ENCODE measurements at regions not wholly inside any gene's neighbourhood (a gene's known extent, or its start where the extent isn't known, plus 50 kb on each side); places are given as distances from the start of the nearest gene placed in this dataset.
"Not testable (repeated sequence)": the region's sequence is repeated elsewhere in the genome, so short reads cannot be mapped to it uniquely, and the experiment has no call there.

- WGBS, 3 donors, result 93 to 97% (median 96%) methylated on average over 5 of the region's 5 CpGs
- Histone ChIP-seq H3K4me3 (ENCODE audit: low read depth in 1 of 3, low read length in 3 of 3) (no peak overlapping the region), H3K27ac (ENCODE audit: low read depth in 1 of 3, low read length in 2 of 3) (no peak overlapping the region), H3K36me3 (ENCODE audit: control insufficient read depth in 3 of 3, insufficient read depth in 2 of 3, low read depth in 1 of 3, low read length in 3 of 3) (no peaks in the 10 kb centered on the region), H3K4me1 (ENCODE audit: control insufficient read depth in 3 of 3, insufficient read depth in 2 of 3, low read depth in 1 of 3, low read length in 2 of 3) (peaks cover 0 to 6% (median 0%) of the 10 kb centered on the region in 3 donors), H3K27me3 (ENCODE audit: control insufficient read depth in 3 of 3, insufficient read depth in 3 of 3, low read length in 3 of 3) (no peaks in the 10 kb centered on the region), H3K9me3 (ENCODE audit: control insufficient read depth in 2 of 2, insufficient read depth in 1 of 2, low read depth in 1 of 2, low read length in 1 of 2) (no peaks in the 10 kb centered on the region)
- FAIRE-seq (no peak), DNase-seq (no peak)
These were observed 121.6 kb downstream of the ZNF281 start for GRCh38 chr1:200288226-200288625.

GRCh38 chr1:200284236-200284635 is 125.6 kb downstream of the ZNF281 start:
- not testable (repeated sequence) for FAIRE-seq; H3K27ac ChIP-seq (ENCODE audit: low read depth in 1 of 3, low read length in 2 of 3); H3K27me3 ChIP-seq (ENCODE audit: control insufficient read depth in 3 of 3, insufficient read depth in 3 of 3, low read length in 3 of 3); H3K9me3 ChIP-seq (ENCODE audit: control insufficient read depth in 2 of 2, insufficient read depth in 1 of 2, low read depth in 1 of 2, low read length in 1 of 2); H3K36me3 ChIP-seq (ENCODE audit: control insufficient read depth in 3 of 3, insufficient read depth in 2 of 3, low read depth in 1 of 3, low read length in 3 of 3); H3K4me1 ChIP-seq (ENCODE audit: control insufficient read depth in 3 of 3, insufficient read depth in 2 of 3, low read depth in 1 of 3, low read length in 2 of 3); DNase-seq; H3K4me3 ChIP-seq (ENCODE audit: low read depth in 1 of 3, low read length in 3 of 3)
- 95 to 96% (median 96%) methylated on average over 5 of the region's 5 CpGs for WGBS, 3 donors

DNA sequence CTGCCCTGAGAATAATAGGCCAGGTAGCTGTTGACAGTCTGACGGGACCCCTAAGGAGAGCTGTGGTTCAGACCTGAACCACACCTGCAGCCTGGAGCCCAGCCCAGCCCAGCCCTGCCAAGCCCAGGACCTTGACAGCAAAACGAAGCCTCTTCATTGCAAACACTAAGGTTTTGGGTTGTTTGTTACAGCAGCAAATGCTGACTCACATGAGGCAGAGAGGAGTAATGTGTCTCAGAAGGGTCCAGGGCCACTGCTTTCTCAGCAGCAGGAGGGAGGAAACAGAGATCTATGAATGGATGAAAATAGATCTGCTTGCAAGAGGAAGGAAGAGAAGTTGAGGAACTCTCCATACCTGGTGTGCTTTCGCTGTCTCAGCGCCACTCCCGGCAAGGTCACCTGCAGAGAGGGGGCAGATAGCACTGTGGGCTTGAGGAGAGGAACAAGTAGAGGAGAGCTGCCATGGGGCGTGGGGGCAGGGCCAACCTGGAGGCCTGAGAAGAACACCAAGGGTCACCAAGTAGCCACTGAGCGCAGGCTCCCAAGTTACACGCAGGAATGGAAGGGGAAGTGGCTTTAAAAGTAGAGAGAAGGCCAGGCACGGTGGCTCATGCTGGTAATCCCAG is 127.2 kb downstream of the ZNF281 start:
- no peaks in the 10 kb centered on the region for H3K9me3 ChIP-seq (ENCODE audit: control insufficient read depth in 2 of 2, insufficient read depth in 1 of 2, low read depth in 1 of 2, low read length in 1 of 2)
- WGBS, 3 donors, result 82 to 84% (median 84%) methylated on average over 9 of the region's 9 CpGs
- FAIRE-seq (no peak), DNase-seq (no peak)
- H3K27me3 ChIP-seq (ENCODE audit: control insufficient read depth in 3 of 3, insufficient read depth in 3 of 3, low read length in 3 of 3), result no peaks in the 10 kb centered on the region
- H3K27ac ChIP-seq (ENCODE audit: low read depth in 1 of 3, low read length in 2 of 3), result no peak overlapping the region
- H3K36me3 ChIP-seq (ENCODE audit: control insufficient read depth in 3 of 3, insufficient read depth in 2 of 3, low read depth in 1 of 3, low read length in 3 of 3), result no peaks in the 10 kb centered on the region
- H3K4me1 ChIP-seq (ENCODE audit: control insufficient read depth in 3 of 3, insufficient read depth in 2 of 3, low read depth in 1 of 3, low read length in 2 of 3), result no peaks in the 10 kb centered on the region
- H3K4me3 ChIP-seq (ENCODE audit: low read depth in 1 of 3, low read length in 3 of 3), result no peak overlapping the region

DNA sequence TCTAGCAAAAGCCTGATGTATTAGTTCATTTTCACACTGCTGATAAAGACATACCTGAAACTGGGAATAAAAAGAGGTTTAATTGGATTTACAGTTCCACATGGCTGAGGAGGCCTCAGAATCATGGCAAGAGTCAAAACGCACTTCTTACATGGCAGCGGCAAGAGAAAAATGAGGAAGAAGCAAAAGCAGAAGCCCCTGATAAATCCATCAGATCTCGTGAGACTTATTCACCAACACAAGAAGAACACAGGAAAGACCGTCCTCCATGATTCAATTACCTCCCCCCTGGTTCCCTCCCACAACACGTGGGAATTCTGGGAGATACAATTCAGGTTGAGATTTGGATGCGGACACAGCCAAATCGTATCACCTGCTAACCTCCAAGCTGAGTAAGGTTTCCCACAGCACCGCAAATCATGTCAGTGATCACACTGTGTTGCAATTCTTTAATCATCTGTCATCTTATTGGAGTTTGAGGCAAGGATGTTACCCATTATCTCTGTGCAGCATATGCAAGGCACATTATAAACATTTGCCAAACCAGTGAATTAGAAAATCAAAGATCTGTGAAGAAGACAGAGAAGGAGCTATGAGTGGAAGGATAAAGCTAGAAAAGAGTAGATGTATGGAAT is 128.5 kb downstream of the ZNF281 start:
- FAIRE-seq (no peak), DNase-seq (no peak)
- Histone ChIP-seq H3K27ac (ENCODE audit: low read depth in 1 of 3, low read length in 2 of 3) (no peak overlapping the region), H3K4me1 (ENCODE audit: control insufficient read depth in 3 of 3, insufficient read depth in 2 of 3, low read depth in 1 of 3, low read length in 2 of 3) (peaks cover 0 to 5% (median 0%) of the 10 kb centered on the region in 3 donors), H3K27me3 (ENCODE audit: control insufficient read depth in 3 of 3, insufficient read depth in 3 of 3, low read length in 3 of 3) (no peaks in the 10 kb centered on the region), H3K4me3 (ENCODE audit: low read depth in 1 of 3, low read length in 3 of 3) (no peak overlapping the region), H3K9me3 (ENCODE audit: control insufficient read depth in 2 of 2, insufficient read depth in 1 of 2, low read depth in 1 of 2, low read length in 1 of 2) (no peaks in the 10 kb centered on the region), H3K36me3 (ENCODE audit: control insufficient read depth in 3 of 3, insufficient read depth in 2 of 3, low read depth in 1 of 3, low read length in 3 of 3) (no peaks in the 10 kb centered on the region)
- WGBS, 3 donors, result 86 to 95% (median 91%) methylated on average over 8 of the region's 8 CpGs

DNA sequence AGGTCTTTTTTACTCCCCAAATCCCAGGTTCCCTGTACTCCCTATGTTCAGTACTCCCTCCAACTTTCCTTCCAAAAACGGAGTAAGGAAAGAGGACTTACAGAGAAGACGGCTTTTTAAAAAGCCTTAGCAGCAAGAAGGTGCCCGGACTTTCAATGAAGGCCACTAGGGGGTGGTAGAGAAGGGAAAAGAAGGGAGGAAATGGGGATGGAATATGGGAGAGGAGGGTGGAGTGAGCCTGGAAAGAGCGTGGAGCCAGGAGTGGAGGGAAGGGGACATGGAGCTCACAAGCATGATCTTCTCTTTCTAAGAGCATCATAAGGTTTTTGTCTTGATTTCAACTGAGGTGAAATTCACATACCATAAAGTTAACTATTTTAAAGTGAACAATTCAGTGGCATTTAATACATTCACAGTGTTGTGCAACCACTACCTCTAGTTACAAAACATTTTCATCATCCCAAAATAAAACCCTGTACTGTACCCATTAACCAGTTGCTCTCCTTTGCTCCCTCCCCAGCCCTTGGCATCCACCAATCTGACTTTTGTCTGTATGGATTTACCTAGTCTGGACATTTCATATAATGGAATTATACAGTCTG is 129.9 kb downstream of the ZNF281 start:
- Histone ChIP-seq H3K27me3 (ENCODE audit: control insufficient read depth in 3 of 3, insufficient read depth in 3 of 3, low read length in 3 of 3) (no peaks in the 10 kb centered on the region), H3K4me3 (ENCODE audit: low read depth in 1 of 3, low read length in 3 of 3) (no peak overlapping the region), H3K9me3 (ENCODE audit: control insufficient read depth in 2 of 2, insufficient read depth in 1 of 2, low read depth in 1 of 2, low read length in 1 of 2) (no peaks in the 10 kb centered on the region), H3K27ac (ENCODE audit: low read depth in 1 of 3, low read length in 2 of 3) (no peak overlapping the region), H3K4me1 (ENCODE audit: control insufficient read depth in 3 of 3, insufficient read depth in 2 of 3, low read depth in 1 of 3, low read length in 2 of 3) (peaks cover 0 to 15% (median 3%) of the 10 kb centered on the region in 3 donors), H3K36me3 (ENCODE audit: control insufficient read depth in 3 of 3, insufficient read depth in 2 of 3, low read depth in 1 of 3, low read length in 3 of 3) (no peaks in the 10 kb centered on the region)
- peak; percentile 65 to 81 for DNase-seq
- 28 to 36% (median 32%) methylated on average over 4 of the region's 4 CpGs for WGBS, 3 donors
- FAIRE-seq, result no peak

- H3K4me1 ChIP-seq (ENCODE audit: control insufficient read depth in 3 of 3, insufficient read depth in 2 of 3, low read depth in 1 of 3, low read length in 2 of 3), result peaks cover 0 to 35% (median 8%) of the 10 kb centered on the region in 3 donors
- FAIRE-seq (no peak), DNase-seq (no peak)
- H3K27me3 ChIP-seq (ENCODE audit: control insufficient read depth in 3 of 3, insufficient read depth in 3 of 3, low read length in 3 of 3), result no peaks in the 10 kb centered on the region
- no peak overlapping the region for H3K4me3 ChIP-seq (ENCODE audit: low read depth in 1 of 3, low read length in 3 of 3)
- peaks cover 0 to 4% of the 10 kb centered on the region in 2 donors for H3K9me3 ChIP-seq (ENCODE audit: control insufficient read depth in 2 of 2, insufficient read depth in 1 of 2, low read depth in 1 of 2, low read length in 1 of 2)
- H3K36me3 ChIP-seq (ENCODE audit: control insufficient read depth in 3 of 3, insufficient read depth in 2 of 3, low read depth in 1 of 3, low read length in 3 of 3), result no peaks in the 10 kb centered on the region
- no peak overlapping the region for H3K27ac ChIP-seq (ENCODE audit: low read depth in 1 of 3, low read length in 2 of 3)
- 29 to 70% (median 49%) methylated on average over 9 of the region's 9 CpGs for WGBS, 3 donors
These were observed 133.9 kb downstream of the ZNF281 start for GRCh38 chr1:200275816-200276453.

GRCh38 chr1:200275415-200275814 is 134.4 kb downstream of the ZNF281 start:
- FAIRE-seq (no peak), DNase-seq (peak; percentile 80 to 85)
- Histone ChIP-seq H3K27me3 (ENCODE audit: control insufficient read depth in 3 of 3, insufficient read depth in 3 of 3, low read length in 3 of 3) (no peaks in the 10 kb centered on the region), H3K9me3 (ENCODE audit: control insufficient read depth in 2 of 2, insufficient read depth in 1 of 2, low read depth in 1 of 2, low read length in 1 of 2) (peaks cover 0 to 4% of the 10 kb centered on the region in 2 donors), H3K27ac (ENCODE audit: low read depth in 1 of 3, low read length in 2 of 3) (no peak overlapping the region), H3K36me3 (ENCODE audit: control insufficient read depth in 3 of 3, insufficient read depth in 2 of 3, low read depth in 1 of 3, low read length in 3 of 3) (no peaks in the 10 kb centered on the region), H3K4me1 (ENCODE audit: control insufficient read depth in 3 of 3, insufficient read depth in 2 of 3, low read depth in 1 of 3, low read length in 2 of 3) (peaks cover 0 to 35% (median 8%) of the 10 kb centered on the region in 3 donors), H3K4me3 (ENCODE audit: low read depth in 1 of 3, low read length in 3 of 3) (no peak overlapping the region)
- whole genome bisulfite sequencing, 3 donors, result 11 to 44% (median 20%) methylated on average over 4 of the region's 4 CpGs

GRCh38 chr1:200274116-200274515 is 135.7 kb downstream of the ZNF281 start:
- 29 to 60% (median 40%) methylated on average over 4 of the region's 4 CpGs for WGBS, 3 donors
- no peak for FAIRE-seq

More at GRCh38 chr1:200274116-200274515, 135.7 kb downstream of the ZNF281 start:
- peak; percentile 57 to 78 for DNase-seq
- Histone ChIP-seq H3K4me3 (ENCODE audit: low read depth in 1 of 3, low read length in 3 of 3) (no peak overlapping the region), H3K36me3 (ENCODE audit: control insufficient read depth in 3 of 3, insufficient read depth in 2 of 3, low read depth in 1 of 3, low read length in 3 of 3) (no peaks in the 10 kb centered on the region), H3K9me3 (ENCODE audit: control insufficient read depth in 2 of 2, insufficient read depth in 1 of 2, low read depth in 1 of 2, low read length in 1 of 2) (peaks cover 0 to 4% of the 10 kb centered on the region in 2 donors), H3K27me3 (ENCODE audit: control insufficient read depth in 3 of 3, insufficient read depth in 3 of 3, low read length in 3 of 3) (no peaks in the 10 kb centered on the region), H3K4me1 (ENCODE audit: control insufficient read depth in 3 of 3, insufficient read depth in 2 of 3, low read depth in 1 of 3, low read length in 2 of 3) (peaks cover 0 to 35% (median 8%) of the 10 kb centered on the region in 3 donors), H3K27ac (ENCODE audit: low read depth in 1 of 3, low read length in 2 of 3) (no peak overlapping the region)

Data from small intestine (tissue), 7 donors.